ENCODE measurements at regions not wholly inside any gene's neighbourhood (a gene's known extent, or its start where the extent isn't known, plus 50 kb on each side); places are given as distances from the start of the nearest gene placed in this dataset.

DNA sequence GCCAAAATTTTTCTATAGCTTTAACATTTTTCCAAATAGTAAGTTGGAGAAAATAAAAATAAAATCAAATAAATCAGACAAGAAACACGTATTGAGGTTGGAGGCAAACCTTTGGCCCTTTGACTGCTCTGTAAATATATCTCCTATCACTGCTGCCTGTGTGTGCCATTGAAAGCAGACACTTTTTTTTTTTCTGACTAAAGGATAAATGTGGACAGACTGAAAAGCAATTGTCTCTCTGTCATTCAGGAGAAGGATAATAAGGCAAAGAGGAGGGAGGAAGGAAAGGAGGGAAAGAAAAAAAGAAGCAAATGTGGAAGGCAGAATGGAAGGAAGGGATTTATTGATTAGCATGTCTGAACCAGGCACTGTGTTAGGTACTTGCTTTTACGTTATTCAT lies 85.2 kb upstream of the SULF2 start:
- TF ChIP-seq POLR2AphosphoS5 (IDR thresholded peaks at IDR 0.05; ENCODE audit: low read depth, low read length): no peak
- TF ChIP-seq SPI1 (IDR thresholded peaks at IDR 0.05; ENCODE audit: low read depth, low read length): no peak
- no peak for TF ChIP-seq POLR2A (IDR thresholded peaks at IDR 0.05; ENCODE audit: low read depth, low read length)
- no peak for TF ChIP-seq TAF1 (IDR thresholded peaks at IDR 0.05; ENCODE audit: low read depth, low read length)
